ENCODE measurements at regions not wholly inside any gene's neighbourhood (a gene's known extent, or its start where the extent isn't known, plus 50 kb on each side); places are given as distances from the start of the nearest gene placed in this dataset.

DNA sequence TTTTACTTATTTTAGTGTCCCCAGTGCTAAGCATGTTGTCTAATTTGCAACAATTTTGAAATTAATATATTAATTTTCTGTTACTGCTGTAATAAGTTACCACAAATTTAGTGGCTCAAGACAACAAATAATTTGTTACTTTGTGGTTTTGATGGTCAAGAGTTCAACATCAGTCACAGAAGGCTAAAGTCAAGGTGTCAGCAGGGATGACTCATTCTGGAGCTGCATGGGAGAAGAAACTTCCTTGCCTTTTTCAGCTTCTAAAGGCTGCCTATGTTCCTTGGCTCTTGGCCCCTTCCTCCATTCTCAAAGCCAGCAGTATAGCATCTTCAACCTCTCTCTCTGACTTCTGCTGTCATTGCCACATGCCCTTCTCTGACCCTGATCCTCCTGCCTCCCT, 271.8 kb downstream of the HLX start:
- no peak for DNase-seq (ENCODE audit: low read depth in 1 of 2, low spot score in 1 of 2)

DNA sequence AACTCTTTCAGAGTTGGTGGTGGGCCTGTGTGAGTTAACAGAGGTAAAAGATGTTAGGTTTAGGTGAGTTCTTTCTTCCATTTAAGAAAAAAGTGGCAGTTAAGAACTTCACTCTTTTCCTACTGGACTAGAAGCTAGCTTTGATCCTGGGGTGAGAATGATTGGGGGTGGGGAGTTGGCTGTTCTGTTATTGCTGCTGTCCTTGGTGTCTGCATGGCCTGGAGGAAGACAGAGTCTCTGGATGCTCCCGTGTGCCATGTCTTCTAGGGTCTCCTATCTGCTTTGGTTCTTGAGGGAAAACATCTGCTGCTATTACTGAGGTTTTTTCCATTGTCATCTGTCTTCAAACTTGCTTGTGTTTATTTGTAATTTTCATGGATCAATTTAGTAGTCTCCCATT, 275.7 kb downstream of the HLX start:
- no peak for DNase-seq (ENCODE audit: low read depth in 1 of 2, low spot score in 1 of 2)

DNA sequence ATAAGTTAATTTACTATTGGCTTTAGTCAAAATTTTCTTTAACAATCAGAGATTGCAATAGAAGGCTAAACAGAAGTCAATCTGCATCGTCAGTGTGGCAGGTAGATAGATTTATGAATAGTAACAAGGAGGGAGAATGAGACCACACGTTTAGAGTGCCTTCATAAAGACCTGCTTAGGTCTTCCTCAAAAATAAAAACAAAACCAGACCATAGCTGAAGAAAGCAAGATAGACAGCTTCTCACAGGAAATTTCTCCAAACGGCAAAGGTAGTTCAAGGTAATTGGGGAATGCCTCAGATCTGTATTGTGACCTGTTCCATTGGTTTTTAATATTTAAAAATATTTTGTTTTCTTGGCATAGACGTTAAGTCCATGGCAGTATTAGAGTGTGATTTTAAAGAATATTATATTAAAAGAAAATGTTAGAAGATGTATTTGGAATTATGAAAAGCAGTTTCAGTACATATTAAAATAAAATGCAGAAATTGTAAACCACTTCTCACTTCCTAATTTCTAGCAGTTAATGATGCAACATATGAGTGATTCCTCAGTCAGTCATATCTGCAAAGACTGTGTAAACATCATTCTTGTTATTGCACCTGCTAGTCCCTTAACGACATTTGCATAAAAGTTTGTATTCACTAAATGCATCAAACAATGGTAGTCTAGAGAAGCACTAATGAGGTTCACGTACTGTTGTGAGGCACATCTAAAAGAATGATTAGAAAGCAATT, 278.0 kb downstream of the HLX start:
- no peak for DNase-seq (ENCODE audit: low read depth in 1 of 2, low spot score in 1 of 2)

DNA sequence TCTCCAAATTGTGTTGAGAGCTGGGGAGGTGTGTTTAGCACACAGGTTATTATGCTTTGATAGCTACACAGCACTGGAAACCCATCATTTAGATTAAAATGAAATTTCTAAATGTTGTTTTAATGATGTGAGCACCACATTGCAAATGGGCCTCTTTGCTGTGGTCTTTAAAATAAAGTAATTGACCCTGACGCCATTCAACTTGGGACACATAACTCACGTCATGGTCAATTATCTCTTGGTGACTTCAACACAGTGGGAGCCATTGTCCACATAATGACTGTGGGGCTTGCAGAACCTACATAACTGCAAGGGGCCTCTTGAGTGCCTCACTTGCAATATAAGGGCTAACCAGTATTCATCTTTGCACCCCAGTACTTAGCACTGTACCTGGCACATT, 280.4 kb downstream of the HLX start:
- DNase-seq (ENCODE audit: low read depth in 1 of 2, low spot score in 1 of 2): no peak

DNA sequence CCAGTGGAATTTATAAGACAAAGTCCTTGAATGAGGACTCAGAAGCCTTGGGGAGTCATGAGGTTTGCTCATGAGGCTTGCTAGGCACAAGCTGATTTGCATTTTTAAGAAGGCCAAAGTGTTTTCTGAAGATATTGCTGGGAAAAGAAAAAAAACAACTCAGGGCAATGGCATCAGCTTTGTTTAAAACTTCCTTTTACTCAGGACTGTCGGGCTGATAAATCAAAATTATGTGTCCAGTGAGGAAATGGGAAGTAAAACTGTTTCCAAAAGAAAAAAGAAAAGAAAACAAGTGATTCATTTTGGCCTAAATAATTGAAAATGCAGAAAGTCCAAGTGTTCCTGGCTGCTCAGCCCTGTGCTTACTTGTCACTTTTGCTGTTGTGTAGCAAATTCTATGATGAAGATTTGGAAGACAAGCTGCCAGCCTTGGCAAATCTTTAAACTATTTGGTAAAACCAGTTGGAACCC, 282.4 kb downstream of the HLX start:
- no peak for DNase-seq (ENCODE audit: low read depth in 1 of 2, low spot score in 1 of 2)

DNA sequence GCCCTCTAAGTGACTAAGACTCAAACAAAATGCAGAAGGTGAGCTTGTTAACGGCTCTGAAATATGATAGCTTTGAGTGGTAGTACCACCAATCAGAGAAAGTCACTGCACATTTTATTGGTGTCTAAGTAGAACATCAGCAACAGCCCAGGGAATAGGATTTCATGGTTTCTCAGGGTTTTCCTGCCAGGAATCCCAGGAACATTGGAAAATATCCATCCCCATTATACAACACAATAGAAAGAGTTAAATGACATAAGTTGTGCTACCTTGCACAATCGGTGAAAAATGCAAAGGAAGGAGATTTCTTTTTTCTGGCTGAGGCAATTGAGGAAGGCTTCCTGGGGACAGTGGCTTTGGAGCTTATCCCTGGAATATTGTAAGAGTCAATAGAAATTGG, 283.1 kb downstream of the HLX start:
- DNase-seq (ENCODE audit: low read depth in 1 of 2, low spot score in 1 of 2): no peak

DNA sequence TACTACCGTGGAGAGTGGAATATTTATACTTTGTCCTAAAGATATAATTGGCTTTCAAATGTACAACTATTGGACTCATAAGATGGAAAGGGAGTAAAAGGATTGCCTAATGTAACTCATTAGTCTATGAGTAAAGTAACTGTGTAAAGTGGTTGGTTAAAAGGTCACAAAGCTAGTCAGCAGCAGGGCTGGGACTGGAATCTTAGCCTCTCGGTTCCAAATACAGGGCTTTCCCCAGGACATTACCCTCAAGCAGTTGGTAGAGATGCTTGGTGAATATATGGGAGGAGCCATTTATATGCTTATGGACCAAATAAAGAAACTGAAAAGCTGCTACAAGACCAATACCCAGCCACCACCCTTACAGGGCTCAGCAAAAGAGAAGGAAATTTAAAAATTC, 283.7 kb downstream of the HLX start:
- no peak for DNase-seq (ENCODE audit: low read depth in 1 of 2, low spot score in 1 of 2)

DNA sequence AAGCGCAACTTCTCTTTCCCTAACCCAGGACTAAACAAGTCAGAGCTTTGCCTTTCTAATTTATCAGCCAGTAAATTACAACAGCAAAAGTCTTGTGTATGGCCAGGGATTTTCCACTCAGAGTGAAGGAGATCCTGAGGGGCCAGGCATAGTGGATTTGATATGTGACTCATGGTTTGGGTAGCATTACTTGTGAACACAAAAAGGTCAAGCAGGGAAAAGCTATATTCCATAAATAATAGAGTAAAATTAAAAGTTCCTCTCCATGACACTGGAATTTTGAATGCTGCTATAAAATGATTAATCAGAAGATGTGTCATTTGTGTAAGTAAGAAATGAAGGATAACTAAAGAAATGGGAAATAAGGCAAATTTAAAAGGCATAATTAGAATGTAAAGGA, 284.8 kb downstream of the HLX start:
- DNase-seq (ENCODE audit: low read depth in 1 of 2, low spot score in 1 of 2): no peak

DNA sequence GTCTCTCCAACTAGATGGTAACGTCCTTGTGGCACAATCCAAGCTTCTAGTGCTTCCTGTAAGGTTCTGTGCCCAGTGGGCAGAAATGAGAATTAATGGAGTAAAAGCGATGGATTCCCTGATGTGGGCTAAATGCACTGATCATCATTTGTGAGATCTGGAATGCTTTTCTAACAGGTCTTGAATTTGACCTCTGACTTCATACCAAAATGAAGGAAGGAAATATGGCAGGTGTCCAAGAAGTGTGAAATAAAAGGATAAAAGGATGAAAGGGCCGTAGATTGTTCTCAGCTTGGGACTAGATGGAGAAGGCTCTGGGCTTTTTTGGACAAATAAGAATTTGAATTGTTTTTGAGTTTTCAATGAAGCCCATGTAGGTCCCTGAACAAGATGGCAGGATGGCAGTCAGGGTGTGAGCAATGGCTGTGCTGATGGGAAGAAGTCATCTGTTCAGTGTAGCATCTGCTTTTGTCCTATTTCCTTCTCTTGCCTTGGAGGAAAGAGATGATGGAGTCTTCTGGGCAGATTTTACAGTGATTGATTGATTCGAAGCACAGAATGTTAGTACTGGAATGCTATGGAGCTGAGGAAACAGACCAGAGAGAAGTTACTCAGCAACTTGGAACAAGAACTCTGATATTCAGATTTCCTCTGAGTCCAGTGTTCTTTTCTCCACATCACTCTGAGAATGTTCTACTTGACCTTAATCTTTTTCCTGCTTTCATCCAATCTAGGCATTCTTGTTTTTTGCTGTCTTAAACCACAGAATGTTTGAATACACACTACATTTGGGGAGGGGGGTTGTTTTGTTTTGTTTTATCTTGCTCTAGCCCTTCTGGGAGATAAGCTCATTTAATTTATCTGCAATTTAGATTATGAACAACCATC, 286.0 kb downstream of the HLX start:
- DNase-seq (ENCODE audit: low read depth in 1 of 2, low spot score in 1 of 2): no peak

DNA sequence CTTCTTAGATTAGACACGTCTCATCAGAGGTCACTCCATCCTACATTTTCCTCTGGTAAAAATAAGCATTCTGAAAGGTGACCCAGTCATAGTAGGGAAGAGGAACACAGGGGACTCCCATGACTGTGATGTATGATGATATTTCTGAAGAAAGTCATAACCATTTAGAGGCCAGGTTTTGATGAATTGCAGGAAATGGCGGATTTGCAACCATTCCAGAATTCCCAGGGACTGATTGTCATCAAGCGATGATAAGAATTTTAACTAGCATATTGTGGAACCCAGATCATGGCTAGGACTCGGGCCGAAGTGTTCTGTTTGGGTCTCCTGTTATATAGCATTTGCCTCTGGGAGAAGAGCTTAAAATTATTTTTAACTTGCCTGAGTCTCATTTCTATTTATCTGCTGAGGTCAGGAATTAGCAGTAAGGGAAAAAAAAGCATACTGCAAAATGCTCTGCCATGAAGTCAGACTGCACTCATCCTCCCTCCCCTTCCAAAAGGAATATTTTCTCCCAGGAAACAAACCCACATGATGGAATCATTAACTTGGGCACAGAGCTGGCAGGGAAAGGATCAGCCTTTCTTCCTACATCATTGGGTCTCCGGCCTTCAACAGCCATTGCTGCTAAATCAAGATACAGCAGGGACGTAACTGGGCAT, 286.7 kb downstream of the HLX start:
- DNase-seq (ENCODE audit: low read depth in 1 of 2, low spot score in 1 of 2): no peak

DNA sequence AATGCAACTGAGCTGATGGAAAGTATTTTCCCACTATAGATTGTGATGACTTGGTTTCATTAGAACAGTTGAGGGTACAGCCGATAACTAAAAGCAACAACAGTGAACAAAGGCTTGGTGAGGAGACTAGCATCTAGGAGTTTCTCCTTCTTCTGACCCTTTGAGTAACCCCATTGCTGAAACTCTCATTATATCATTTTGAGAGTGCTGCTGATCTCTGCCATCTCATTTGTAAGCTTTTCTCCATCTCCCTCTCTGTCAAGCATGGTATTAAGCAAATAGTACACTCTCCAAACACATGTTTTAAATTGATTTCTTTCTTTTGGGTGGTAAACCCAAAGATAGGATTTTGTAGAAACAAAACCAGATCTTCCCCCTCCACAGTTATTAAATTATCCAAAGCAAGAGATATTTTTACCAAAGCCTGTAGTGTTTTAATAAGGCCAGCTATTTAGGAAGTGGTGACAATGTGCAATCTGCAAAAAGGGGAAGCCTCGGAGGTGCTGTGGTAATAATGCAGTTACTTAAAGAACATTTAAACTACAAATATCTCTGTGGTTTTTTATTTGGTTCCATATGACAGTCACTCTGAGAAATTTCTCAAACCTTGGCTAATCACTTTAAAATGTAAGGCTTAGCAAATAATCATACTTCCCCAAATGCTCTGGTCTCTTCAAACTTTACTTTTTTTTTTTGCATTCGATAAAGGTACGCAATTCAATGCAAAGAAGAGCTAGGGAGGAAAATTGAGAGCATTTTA, 287.5 kb downstream of the HLX start:
- no peak for DNase-seq (ENCODE audit: low read depth in 1 of 2, low spot score in 1 of 2)

DNA sequence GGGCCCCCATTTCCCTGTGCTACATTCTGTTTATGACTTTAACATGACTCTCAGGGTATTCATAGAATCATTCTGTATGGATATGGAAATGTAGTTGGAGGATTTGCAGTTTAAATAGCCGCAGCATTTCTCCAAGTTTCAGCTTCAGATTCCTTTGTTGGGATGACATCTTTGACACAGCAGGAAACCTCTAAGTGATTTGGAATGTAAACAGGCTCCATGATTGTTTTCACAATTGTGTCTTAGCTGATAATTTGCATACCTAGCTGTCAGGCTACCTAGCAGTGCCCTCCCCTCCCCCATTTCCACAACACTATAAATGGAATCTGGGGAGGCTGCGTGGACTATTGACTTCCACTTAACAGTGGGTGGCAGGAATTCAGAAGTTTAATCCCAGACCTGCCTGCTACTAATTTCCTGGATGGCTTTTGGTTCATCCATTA, 290.2 kb downstream of the HLX start:
- DNase-seq (ENCODE audit: low read depth in 1 of 2, low spot score in 1 of 2): no peak

DNA sequence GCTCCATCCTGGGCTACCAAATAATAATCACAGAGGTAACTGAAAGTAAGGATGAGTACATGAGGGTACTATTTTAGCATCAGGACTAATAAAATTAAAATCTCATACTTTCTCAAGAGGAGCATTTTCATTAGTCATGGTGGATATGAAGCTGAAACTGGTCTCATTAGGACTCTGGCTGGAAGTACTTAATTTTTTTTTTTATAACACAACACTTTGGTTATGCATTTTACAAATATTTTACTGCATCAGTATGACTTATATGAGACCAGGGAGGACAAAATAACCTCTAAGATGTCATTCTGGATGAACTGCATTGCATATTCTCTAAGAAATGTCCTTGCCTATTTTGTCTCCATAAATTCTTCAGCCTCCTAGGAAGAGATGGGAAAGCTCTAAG, 290.9 kb downstream of the HLX start:
- DNase-seq (ENCODE audit: low read depth in 1 of 2, low spot score in 1 of 2): no peak

DNA sequence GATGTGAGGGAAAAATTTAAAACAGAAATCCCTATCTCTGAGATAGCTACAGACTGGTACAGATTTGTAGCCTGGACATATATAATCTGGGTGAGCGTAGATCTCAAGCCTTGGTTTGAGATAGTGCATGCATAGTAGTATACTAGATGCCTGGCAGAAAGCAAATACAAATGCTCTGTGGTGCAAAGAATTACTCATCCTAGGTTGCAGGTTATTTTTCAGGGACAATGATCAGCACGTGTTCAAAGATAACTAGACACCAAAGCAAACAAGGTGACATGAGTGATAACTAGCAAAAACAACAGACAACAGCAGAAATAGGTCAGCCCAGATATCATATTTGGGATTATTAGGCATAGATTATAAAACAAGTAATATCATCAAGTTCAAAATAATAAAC, 292.5 kb downstream of the HLX start:
- DNase-seq (ENCODE audit: low read depth in 1 of 2, low spot score in 1 of 2): no peak

DNA sequence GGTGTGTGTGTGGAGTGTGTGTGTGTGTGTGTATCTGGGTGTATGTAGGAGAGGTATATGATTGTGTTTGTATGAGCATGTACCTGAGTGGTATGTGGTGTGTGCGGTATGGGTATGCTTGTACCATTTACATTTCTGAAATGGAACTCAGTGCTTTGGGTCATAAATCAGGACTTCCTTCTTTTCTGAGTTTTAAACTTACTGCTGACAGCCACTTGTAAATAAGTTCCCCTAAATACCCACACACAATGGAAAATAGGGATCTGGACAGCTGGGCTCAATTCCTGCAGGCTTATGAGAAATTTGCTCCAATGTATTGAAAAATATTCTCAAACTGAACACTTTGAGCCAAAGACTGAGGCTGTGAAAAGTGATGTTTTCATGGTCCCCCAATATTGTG, 293.6 kb downstream of the HLX start:
- no peak for DNase-seq (ENCODE audit: low read depth in 1 of 2, low spot score in 1 of 2)

DNA sequence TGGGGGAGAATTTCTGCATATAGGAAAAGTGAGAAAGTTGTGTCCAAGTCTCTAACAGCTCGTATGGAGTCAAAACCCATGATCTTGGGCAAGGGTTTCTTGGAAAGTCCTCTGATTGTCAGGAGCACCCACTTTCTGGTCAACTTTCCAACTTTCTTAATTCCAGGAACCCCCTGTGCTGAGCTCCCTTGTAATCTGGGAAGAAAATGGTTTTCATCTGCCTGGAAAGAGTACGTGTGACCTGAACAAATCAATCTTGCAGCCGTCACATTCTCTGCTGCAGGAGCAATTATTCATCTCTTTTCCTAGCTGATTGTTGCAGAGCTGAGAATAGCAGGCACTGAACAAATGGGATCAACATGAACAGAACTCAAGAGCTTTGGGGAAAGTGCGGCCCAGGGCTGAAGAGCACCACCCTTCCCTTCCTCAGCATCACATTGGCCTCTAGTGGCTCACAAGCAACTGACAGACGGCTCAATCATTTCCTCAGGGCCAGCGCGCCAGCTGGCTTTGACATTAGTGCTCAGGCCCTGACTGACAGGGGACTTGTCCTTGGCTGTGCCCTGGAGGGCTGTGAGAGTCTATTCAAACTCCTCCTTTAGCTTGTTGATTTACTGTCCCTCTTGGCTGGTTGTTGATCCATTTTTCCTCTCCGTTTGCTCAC, 295.2 kb downstream of the HLX start:
- no peak for DNase-seq (ENCODE audit: low read depth in 1 of 2, low spot score in 1 of 2)

DNA sequence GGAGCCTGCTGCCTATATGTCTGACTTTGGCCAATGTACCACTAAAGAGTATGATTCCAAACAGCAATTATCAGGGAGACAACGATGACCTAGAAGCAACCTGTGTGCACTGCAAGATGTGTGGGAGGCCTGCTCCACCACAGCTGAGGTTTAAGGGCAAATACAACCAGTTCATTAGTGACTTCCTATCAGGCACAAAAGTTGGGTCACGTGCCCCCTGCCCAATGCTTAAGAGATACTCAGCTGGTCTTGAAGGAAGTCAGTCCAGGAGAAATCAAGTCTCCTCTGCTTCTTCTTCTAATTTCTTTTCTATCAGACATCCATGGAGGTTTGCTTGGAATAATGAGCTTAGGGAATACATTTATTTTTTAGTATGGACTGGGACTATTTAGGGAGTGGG, 296.0 kb downstream of the HLX start:
- no peak for DNase-seq (ENCODE audit: low read depth in 1 of 2, low spot score in 1 of 2)

DNA sequence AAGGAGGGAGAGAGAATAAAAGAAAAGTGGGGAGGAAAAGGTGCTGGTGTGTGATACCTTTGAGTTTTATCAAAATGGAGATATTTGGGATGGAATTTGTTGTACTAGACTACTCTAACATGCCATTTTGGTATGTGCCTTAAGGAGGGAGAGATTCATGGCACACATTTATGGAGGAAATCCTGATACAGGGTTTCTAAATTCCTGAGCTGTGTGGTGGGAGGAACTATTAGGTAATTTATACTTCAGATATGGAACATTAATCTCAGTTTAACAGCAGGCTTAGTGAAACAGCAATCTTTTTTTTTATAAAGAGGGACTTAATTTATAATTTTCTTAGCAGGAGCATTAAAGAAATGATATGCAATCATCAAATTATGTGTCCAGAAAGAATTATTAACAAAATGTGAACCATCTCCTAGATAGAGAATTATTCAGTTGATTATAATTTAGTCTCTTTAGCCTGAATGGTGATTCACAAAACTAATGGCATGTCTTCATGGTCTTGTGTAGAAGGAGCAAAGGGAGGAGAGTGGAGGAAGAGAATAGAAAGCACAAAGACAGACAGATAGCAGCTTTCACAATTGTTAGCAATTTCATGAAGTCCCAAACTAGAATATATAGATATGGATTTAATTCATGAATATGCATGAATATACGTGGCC, 301.6 kb downstream of the HLX start:
- no peak for DNase-seq (ENCODE audit: low read depth in 1 of 2, low spot score in 1 of 2)

DNA sequence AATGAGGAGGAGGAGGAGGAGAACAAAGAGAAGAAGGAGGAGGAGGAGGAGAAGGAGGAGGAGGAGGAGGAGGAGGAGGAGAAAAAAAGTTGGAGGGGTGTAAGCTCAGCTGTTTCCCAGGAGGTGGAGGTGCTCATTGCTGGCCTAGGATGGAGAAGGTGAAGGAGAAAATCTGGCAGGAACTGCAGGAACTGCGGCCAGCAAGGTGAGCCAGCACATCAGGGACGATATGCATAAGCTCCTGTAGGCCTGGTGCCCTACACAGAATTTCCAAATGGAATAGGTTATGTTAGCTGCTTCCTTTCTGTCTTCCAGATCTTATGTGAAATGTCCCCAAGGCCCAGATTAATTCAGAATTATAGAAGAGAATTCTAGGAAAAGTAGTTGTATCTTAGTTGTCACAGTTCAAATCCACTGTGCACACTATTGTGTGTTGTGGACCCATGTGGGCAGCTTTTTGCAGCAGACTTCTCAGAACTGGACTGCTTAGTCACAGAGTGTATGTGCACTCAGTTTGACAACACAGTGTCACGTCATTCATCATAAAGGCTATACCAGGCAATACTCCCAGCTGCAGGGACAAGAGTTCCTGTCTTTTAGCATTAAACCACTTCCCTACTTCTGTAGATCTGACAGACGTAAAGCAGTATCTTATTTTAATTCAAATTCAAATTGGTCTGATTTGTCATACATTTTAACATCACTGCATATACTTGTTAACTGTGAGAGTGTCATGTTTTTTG, 303.7 kb downstream of the HLX start:
- DNase-seq (ENCODE audit: low read depth in 1 of 2, low spot score in 1 of 2): no peak

Measured in stimulated activated CD4-positive, alpha-beta T cell treated with anti-CD3 and anti-CD28 coated beads, Interleukin-15, amount 100 ng/mL, for 1 hour (primary cell).